ENCODE measurements at regions not wholly inside any gene's neighbourhood (a gene's known extent, or its start where the extent isn't known, plus 50 kb on each side); places are given as distances from the start of the nearest gene placed in this dataset.
"Not testable (repeated sequence)": the region's sequence is repeated elsewhere in the genome, so short reads cannot be mapped to it uniquely, and the experiment has no call there.

DNA sequence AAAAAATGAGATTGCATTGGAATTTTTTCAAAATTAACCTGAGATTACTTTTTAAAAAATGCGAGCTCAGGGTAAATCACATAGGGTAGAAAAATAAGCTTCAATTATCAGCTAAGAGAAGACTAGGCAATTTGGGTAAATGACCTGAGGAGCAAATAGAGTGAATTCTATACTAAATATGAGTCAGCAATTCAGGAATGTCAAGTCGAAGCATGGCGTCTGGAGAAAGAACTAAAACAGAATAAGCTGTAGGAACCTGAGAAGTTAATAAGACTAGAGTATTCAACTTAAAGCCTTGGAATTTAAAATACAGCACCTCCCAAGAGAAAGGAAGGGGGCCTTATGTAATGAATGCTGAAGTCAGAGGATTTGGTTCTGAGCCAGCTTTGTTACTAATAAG is 487.0 kb downstream of the SUCLG1 start:
- Histone ChIP-seq H3K36me3 (no peaks in the 10 kb centered on the region), H3K9me3 (no peaks in the 10 kb centered on the region), H3K4me3 (no peak overlapping the region), H3K27ac (no peak overlapping the region), H3K4me1 (ENCODE audit: insufficient read depth) (no peaks in the 10 kb centered on the region), H3K27me3 (no peaks in the 10 kb centered on the region)
- WGBS, 3 donors: 73 to 82% (median 74%) methylated on average over 3 of the region's 3 CpGs
- intact Hi-C loops (cut with DNase I): no loop called here
- no peak for DNase-seq
- TF ChIP-seq EP300 (IDR thresholded peaks at IDR 0.05) (no peak), POLR2A (IDR thresholded peaks at IDR 0.05) (no peak), CTCF (IDR thresholded peaks at IDR 0.05) (no peak)

- Histone ChIP-seq H3K4me3 (no peak overlapping the region), H3K27me3 (no peaks in the 10 kb centered on the region), H3K4me1 (ENCODE audit: insufficient read depth) (no peaks in the 10 kb centered on the region), H3K9me3 (no peaks in the 10 kb centered on the region), H3K36me3 (no peaks in the 10 kb centered on the region), H3K27ac (no peak overlapping the region)
- DNase-seq: no peak
- 42 to 63% (median 51%) methylated on average over 2 of the region's 2 CpGs for WGBS, 3 donors
- intact Hi-C loops (cut with DNase I): no loop called here
- no peak for TF ChIP-seq EP300 (IDR thresholded peaks at IDR 0.05)
Observed at GRCh38 chr2:83971547-83971946, 487.5 kb downstream of the SUCLG1 start.

- WGBS, 3 donors: 85 to 90% (median 87%) methylated on average over 4 of the region's 4 CpGs
- no peak for TF ChIP-seq CTCF (IDR thresholded peaks at IDR 0.05)
- no peak for TF ChIP-seq POLR2A (IDR thresholded peaks at IDR 0.05)
- TF ChIP-seq EP300 (IDR thresholded peaks at IDR 0.05): no peak
- no peak overlapping the region for H3K27ac ChIP-seq
- no peaks in the 10 kb centered on the region for H3K4me1 ChIP-seq (ENCODE audit: insufficient read depth)
- no peaks in the 10 kb centered on the region for H3K36me3 ChIP-seq
- DNase-seq: no peak
- no peaks in the 10 kb centered on the region for H3K27me3 ChIP-seq
- H3K4me3 ChIP-seq: no peak overlapping the region
- no peaks in the 10 kb centered on the region for H3K9me3 ChIP-seq
- intact Hi-C loops (cut with DNase I): no loop called here
Observed at GRCh38 chr2:83970217-83970929, 488.7 kb downstream of the SUCLG1 start.

GRCh38 chr2:83969085-83969484 is 490.0 kb downstream of the SUCLG1 start:
- intact Hi-C loops (cut with DNase I): no loop called here
- Histone ChIP-seq H3K9me3 (no peaks in the 10 kb centered on the region), H3K27ac (no peak overlapping the region), H3K36me3 (no peaks in the 10 kb centered on the region), H3K27me3 (no peaks in the 10 kb centered on the region), H3K4me1 (ENCODE audit: insufficient read depth) (no peaks in the 10 kb centered on the region), H3K4me3 (no peak overlapping the region)
- DNase-seq: no peak
- TF ChIP-seq CTCF (IDR thresholded peaks at IDR 0.05): no peak
- no peak for TF ChIP-seq POLR2A (IDR thresholded peaks at IDR 0.05)
- TF ChIP-seq EP300 (IDR thresholded peaks at IDR 0.05): no peak
- 76 to 91% (median 83%) methylated on average over 3 of the region's 3 CpGs for WGBS, 3 donors

- intact Hi-C loops (cut with DNase I): no loop called here
- Histone ChIP-seq H3K4me3 (no peak overlapping the region), H3K4me1 (ENCODE audit: insufficient read depth) (no peaks in the 10 kb centered on the region), H3K27me3 (no peaks in the 10 kb centered on the region), H3K9me3 (no peaks in the 10 kb centered on the region), H3K36me3 (no peaks in the 10 kb centered on the region), H3K27ac (no peak overlapping the region)
- 65 to 75% (median 71%) methylated on average over 2 of the region's 2 CpGs for WGBS, 3 donors
- no peak for TF ChIP-seq POLR2A (IDR thresholded peaks at IDR 0.05)
- no peak for TF ChIP-seq EP300 (IDR thresholded peaks at IDR 0.05)
- TF ChIP-seq CTCF (IDR thresholded peaks at IDR 0.05): no peak
- DNase-seq: no peak
Observed at GRCh38 chr2:83967854-83968253, 491.2 kb downstream of the SUCLG1 start.

- H3K27ac ChIP-seq; H3K4me1 ChIP-seq (ENCODE audit: insufficient read depth); intact Hi-C loops (cut with DNase I); H3K9me3 ChIP-seq; H3K4me3 ChIP-seq; DNase-seq; H3K36me3 ChIP-seq; H3K27me3 ChIP-seq: not testable (repeated sequence)
- 85 to 95% (median 89%) methylated on average over 1 to 3 of the region's 3 CpGs for WGBS, 3 donors
Observed at GRCh38 chr2:83966946-83967345, 492.1 kb downstream of the SUCLG1 start.

All from ovary (tissue), 7 donors.